ENCODE measurements at regions not wholly inside any gene's neighbourhood (a gene's known extent, or its start where the extent isn't known, plus 50 kb on each side); places are given as distances from the start of the nearest gene placed in this dataset.

DNA sequence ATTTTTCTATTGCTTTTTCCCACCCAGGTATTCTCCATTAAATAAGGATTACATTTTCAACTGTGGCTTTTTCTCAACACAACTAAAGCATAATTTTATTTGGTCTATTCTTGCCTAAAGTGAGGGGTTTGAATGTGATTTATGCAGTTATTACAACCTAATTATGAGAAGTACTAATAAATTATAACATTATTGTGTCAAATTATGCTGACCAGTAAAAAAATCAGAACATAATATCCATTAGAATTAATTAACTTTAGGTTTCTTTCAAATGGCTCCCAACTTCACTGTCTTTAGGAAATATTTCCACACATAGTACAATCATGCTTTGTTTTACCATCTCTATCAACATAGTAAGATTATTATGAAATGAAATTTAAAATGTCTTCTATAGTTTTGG, 1293.9 kb downstream of the FSTL5 start:
- no peaks in the 10 kb centered on the region for H3K9me3 ChIP-seq (ENCODE audit: insufficient read depth in 2 of 2, low read depth in 1 of 2, low read length in 1 of 2)
- no peaks in the 10 kb centered on the region; the same call in 1 of the 2 replicates for H3K23me2 ChIP-seq (ENCODE audit: low read depth, low read length)
- H3K4me3 ChIP-seq (ENCODE audit: extremely low read depth in 1 of 4, insufficient read depth in 2 of 4, low read depth in 3 of 4, low read length in 4 of 4) = no peak overlapping the region
- H3K4me1 ChIP-seq (replicated peaks in 1 of 4; ENCODE audit: control insufficient read depth in 3 of 4, insufficient read depth in 4 of 4, low read length in 3 of 4) = no peaks in the 10 kb centered on the region
- H3K27ac ChIP-seq (ENCODE audit: low read depth, low read length) = no peak overlapping the region
- H3K79me1 ChIP-seq (ENCODE audit: low read depth, low read length) = no peaks in the 10 kb centered on the region
- no peak overlapping the region for H3K4ac ChIP-seq (replicated peaks; ENCODE audit: insufficient read length, low read depth, low read length)
- H2BK12ac ChIP-seq (ENCODE audit: low read depth, low read length) = no peak overlapping the region
- H3K9ac ChIP-seq (replicated peaks in 1 of 4; ENCODE audit: extremely low read depth in 1 of 4, low read depth in 3 of 4, low read length in 3 of 4) = no peak overlapping the region
- ChIA-PET CTCF (ENCODE audit: partially characterized antibody) (no interaction called here), POLR2A (ENCODE audit: partially characterized antibody) (no interaction called here)
- H4K8ac ChIP-seq (ENCODE audit: extremely low read depth, insufficient read depth, low read length) = no peak overlapping the region
- H2BK15ac ChIP-seq (ENCODE audit: low read length) = no peak overlapping the region
- H4K20me1 ChIP-seq (replicated peaks in 1 of 2; ENCODE audit: control insufficient read depth in 1 of 2, insufficient read depth in 2 of 2, low read length in 2 of 2) = no peaks in the 10 kb centered on the region
- no peak overlapping the region for H3K23ac ChIP-seq (ENCODE audit: insufficient read length)
- H2BK5ac ChIP-seq (ENCODE audit: low read depth, low read length) = no peak overlapping the region
- H2AK5ac ChIP-seq (ENCODE audit: low read depth, low read length) = no peak overlapping the region
- DNase-seq (ENCODE audit: low read depth in 1 of 2, low spot score in 2 of 2) (no peak), FAIRE-seq (no peak)
- no peaks in the 10 kb centered on the region for H3K27me3 ChIP-seq (replicated peaks in 1 of 4; ENCODE audit: control insufficient read depth in 3 of 4, extremely low read depth in 1 of 4, insufficient read depth in 3 of 4, low read length in 3 of 4)
- H2AFZ ChIP-seq (ENCODE audit: low read length) = no peak overlapping the region
- no peaks in the 10 kb centered on the region for H3K36me3 ChIP-seq (ENCODE audit: control insufficient read depth in 2 of 4, insufficient read depth in 4 of 4, low read length in 3 of 4)
- H3K4me2 ChIP-seq (ENCODE audit: insufficient read depth in 1 of 2, low read depth in 2 of 2, low read length in 2 of 2) = no peak overlapping the region
- H4K5ac ChIP-seq (ENCODE audit: insufficient read length, low read depth, low read length) = no peak overlapping the region
- H3K56ac ChIP-seq (replicated peaks; ENCODE audit: insufficient read length, low read depth, low read length) = no peak overlapping the region
- H3K14ac ChIP-seq (ENCODE audit: insufficient read length) = no peak overlapping the region
- H2BK20ac ChIP-seq (ENCODE audit: low read length) = no peak overlapping the region
- no peak overlapping the region for H2BK120ac ChIP-seq (replicated peaks; ENCODE audit: low read depth, low read length)
- no peak overlapping the region for H4K91ac ChIP-seq (replicated peaks; ENCODE audit: insufficient read length, low read length)
- H3K18ac ChIP-seq (ENCODE audit: extremely low read depth, low read length) = no peak overlapping the region
- TF ChIP-seq SP4 (IDR thresholded peaks at IDR 0.05; ENCODE audit: low read length) (no peak), TEAD4 (IDR thresholded peaks at IDR 0.05; ENCODE audit: low read depth, low read length) (no peak), EZH2 (IDR thresholded peaks at IDR 0.05; ENCODE audit: low read depth, low read length, severe bottlenecking) (no peak)
- no peaks in the 10 kb centered on the region for H3K79me2 ChIP-seq (ENCODE audit: control insufficient read depth in 1 of 2, insufficient read depth in 2 of 2, low read length in 2 of 2)

Measured in H1 (cell line).